ENCODE measurements at regions not wholly inside any gene's neighbourhood (a gene's known extent, or its start where the extent isn't known, plus 50 kb on each side); places are given as distances from the start of the nearest gene placed in this dataset.

- no peak overlapping the region for H3K27ac ChIP-seq (ENCODE audit: insufficient read length, low read depth, low read length)
- no peak overlapping the region for H2BK12ac ChIP-seq (ENCODE audit: insufficient read length, low read depth, low read length)
- no peak overlapping the region for H2BK5ac ChIP-seq (ENCODE audit: insufficient read length, low read length)
- H4K20me1 ChIP-seq (ENCODE audit: control insufficient read depth, insufficient read depth, insufficient read length), result no peaks in the 10 kb centered on the region
- TF ChIP-seq, protein P1, sequence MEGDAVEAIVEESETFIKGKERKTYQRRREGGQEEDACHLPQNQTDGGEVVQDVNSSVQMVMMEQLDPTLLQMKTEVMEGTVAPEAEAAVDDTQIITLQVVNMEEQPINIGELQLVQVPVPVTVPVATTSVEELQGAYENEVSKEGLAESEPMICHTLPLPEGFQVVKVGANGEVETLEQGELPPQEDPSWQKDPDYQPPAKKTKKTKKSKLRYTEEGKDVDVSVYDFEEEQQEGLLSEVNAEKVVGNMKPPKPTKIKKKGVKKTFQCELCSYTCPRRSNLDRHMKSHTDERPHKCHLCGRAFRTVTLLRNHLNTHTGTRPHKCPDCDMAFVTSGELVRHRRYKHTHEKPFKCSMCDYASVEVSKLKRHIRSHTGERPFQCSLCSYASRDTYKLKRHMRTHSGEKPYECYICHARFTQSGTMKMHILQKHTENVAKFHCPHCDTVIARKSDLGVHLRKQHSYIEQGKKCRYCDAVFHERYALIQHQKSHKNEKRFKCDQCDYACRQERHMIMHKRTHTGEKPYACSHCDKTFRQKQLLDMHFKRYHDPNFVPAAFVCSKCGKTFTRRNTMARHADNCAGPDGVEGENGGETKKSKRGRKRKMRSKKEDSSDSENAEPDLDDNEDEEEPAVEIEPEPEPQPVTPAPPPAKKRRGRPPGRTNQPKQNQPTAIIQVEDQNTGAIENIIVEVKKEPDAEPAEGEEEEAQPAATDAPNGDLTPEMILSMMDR (conservative IDR thresholded peaks at IDR 0.05), result no peak
- no peak overlapping the region for H4K8ac ChIP-seq (replicated peaks; ENCODE audit: insufficient read length, low read depth, low read length)
- H3K27ac Mint-ChIP-seq, result no peak overlapping the region
- H3K9me3 ChIP-seq (ENCODE audit: control insufficient read depth, low read depth, low read length), result no peaks in the 10 kb centered on the region
- H3K79me2 ChIP-seq (ENCODE audit: insufficient read depth, low read length), result no peaks in the 10 kb centered on the region
- H3K23ac ChIP-seq (ENCODE audit: insufficient read length, low read depth, low read length), result no peak overlapping the region
- no peak overlapping the region for H4K91ac ChIP-seq (ENCODE audit: insufficient read length, low read depth, low read length)
- no peak overlapping the region for H3K4me2 ChIP-seq (ENCODE audit: insufficient read depth, insufficient read length, low read length)
- no peak overlapping the region for H2AK5ac ChIP-seq (ENCODE audit: insufficient read length, low read length)
- no peaks in the 10 kb centered on the region for H3K23me2 ChIP-seq (ENCODE audit: insufficient read length, low read depth, low read length, poor library complexity, severe bottlenecking)
- H3K27me3 Mint-ChIP-seq (ENCODE audit: low read depth), result no peaks in the 10 kb centered on the region; the same call in 1 of the 2 replicates
- no peak overlapping the region for H3K56ac ChIP-seq (ENCODE audit: insufficient read length, low read depth, low read length)
- no peaks in the 10 kb centered on the region for H3K4me1 Mint-ChIP-seq
- H3K9me3 Mint-ChIP-seq, result peaks cover 7 to 9% of the 10 kb centered on the region in 2 experiments
- no peak overlapping the region for H2BK15ac ChIP-seq (ENCODE audit: low read depth, low read length)
- no peak overlapping the region for H3K9ac ChIP-seq (ENCODE audit: extremely low read depth, insufficient read length, low read length)
- WGBS (ENCODE audit: extremely low coverage, insufficient read length, low lambda C conversion rate), result no CpG with 5 or more reads among the region's 5 CpGs
- no peak overlapping the region for H3T11ph ChIP-seq (ENCODE audit: low read length)
- H3K27me3 ChIP-seq (ENCODE audit: insufficient read depth, low read length), result no peaks in the 10 kb centered on the region
- H4K5ac ChIP-seq (ENCODE audit: insufficient read length, low read depth, low read length), result no peak overlapping the region
- H3K14ac ChIP-seq (ENCODE audit: insufficient read depth, low read length), result no peak overlapping the region
- H2BK20ac ChIP-seq (ENCODE audit: low read depth, low read length, poor library complexity, severe bottlenecking), result no peak overlapping the region
- no peak overlapping the region for H2BK120ac ChIP-seq (ENCODE audit: low read depth, low read length, poor library complexity, severe bottlenecking)
- H2AFZ ChIP-seq (ENCODE audit: low read length), result no peak overlapping the region
- H3K4ac ChIP-seq (ENCODE audit: low read depth, low read length), result no peak overlapping the region
- H3K36me3 Mint-ChIP-seq (ENCODE audit: insufficient read depth in 1 of 3, low read depth in 3 of 3), result peaks cover 7 to 9% (median 8%) of the 10 kb centered on the region in 3 experiments
- H3K18ac ChIP-seq (ENCODE audit: insufficient read length, low read depth, low read length), result no peak overlapping the region
- no peaks in the 10 kb centered on the region for H3K79me1 ChIP-seq (ENCODE audit: insufficient read depth, low read depth, low read length, poor library complexity, severe bottlenecking)
- H3K4me1 ChIP-seq (ENCODE audit: insufficient read depth, low read length), result no peaks in the 10 kb centered on the region
- no peak for DNase-seq
- no peak overlapping the region for H3K4me3 Mint-ChIP-seq
Observed at GRCh38 chr11:80297858-80298632, 857.2 kb upstream of the TENM4 start.

Measured in H9 (cell line).